Germinal center (tissue), 1 donor: ENCODE measurements at regions not wholly inside any gene's neighbourhood (a gene's known extent, or its start where the extent isn't known, plus 50 kb on each side); places are given as distances from the start of the nearest gene placed in this dataset.
"Not testable (repeated sequence)": the region's sequence is repeated elsewhere in the genome, so short reads cannot be mapped to it uniquely, and the experiment has no call there.

Experiments
- DNase-seq: peaks from one replicate; pipeline ENCODE4 v3.0.0; 2012; ENCODE audit warnings: mixed read lengths, low spot score

DNA sequence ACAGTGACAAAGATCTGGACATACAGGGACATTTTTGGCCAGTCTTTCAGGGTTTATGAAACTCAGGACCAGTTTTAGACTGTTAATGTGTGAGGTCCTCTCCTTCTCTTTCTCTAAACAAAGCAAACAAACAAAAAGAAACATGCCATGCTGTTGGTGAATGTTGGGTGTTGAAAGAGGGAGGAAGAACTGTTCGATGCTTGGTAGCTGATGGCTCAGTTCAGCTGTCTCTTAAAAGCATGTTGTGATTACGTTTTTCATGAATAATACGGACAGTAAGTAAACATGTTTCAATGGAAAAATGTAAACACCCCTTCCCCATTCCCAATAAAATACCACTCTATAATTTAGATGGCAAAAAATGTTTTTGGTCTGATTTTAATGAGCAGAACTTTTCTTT, 219.1 kb downstream of the SEC23IP start:
- no peak for DNase-seq

DNA sequence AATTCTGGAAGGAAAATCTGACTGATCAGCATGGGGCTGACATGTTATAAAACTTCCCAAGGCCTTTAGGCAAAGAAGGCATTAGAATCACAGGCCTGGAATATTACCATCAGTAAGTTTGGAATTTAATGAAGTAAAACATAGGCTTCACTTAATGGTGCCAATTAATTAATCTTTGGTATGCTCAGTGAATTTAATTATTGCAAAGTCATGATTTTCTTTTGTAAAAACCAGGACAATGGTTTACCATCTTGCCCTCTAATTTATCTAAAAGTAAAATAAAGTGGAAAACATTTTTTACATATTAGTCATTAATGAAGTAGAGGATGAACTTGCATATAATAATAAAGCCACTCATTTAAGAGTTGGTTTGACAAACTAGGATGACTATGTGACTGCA, 220.3 kb downstream of the SEC23IP start:
- no peak for DNase-seq

DNA sequence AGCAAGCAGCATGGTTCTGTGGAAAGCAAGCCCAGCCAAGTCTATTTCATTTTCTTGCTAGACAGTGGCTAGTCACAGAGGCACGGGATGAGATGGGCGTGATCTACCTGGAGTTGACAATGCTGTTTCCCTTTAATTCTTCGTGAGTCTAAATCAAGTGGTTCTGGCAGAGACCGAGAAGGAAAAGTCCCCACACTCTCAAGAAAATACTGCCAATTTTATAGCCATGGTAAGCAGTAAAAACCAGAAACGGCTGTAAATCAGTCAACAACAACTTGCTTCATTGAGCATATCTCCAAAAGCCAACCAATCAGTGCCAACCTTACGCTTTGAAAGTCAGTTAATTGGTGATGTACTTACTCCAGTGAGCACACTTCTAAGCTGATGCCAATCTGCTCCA, 223.4 kb downstream of the SEC23IP start:
- no peak for DNase-seq

- no peak for DNase-seq
Observed at GRCh38 chr10:120121768-120122167, 229.2 kb downstream of the SEC23IP start.

GRCh38 chr10:120131183-120131582, 238.7 kb downstream of the SEC23IP start:
- DNase-seq, result peak; percentile 14

- no peak for DNase-seq
Observed at GRCh38 chr10:120132811-120133210, 240.3 kb downstream of the SEC23IP start.

DNA sequence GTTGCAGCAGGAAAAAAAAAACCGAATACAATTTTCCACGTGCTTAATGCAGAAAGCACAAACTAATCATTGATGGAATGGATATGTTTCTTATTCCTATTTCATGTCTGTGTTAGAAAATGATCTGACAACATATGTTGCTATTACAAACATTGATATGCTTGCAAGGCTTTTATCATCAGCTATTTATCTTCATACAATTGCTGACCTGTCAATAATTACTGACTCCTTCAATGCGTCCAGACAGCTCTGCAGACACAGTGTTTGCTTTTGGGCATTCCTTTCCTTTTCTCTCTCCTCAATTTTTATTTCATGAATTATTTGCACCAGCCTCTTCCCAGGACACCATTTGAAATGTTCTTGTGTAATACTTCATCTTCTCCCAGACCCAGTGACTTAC, 246.2 kb downstream of the SEC23IP start:
- no peak for DNase-seq

GRCh38 chr10:120145107-120145506, 252.6 kb downstream of the SEC23IP start:
- DNase-seq, result no peak

- DNase-seq, result peak; percentile 16
Observed at GRCh38 chr10:120156614-120157274, 264.2 kb downstream of the SEC23IP start.

- DNase-seq, result peak; percentile 18
Observed at GRCh38 chr10:120161111-120161510, 268.6 kb downstream of the SEC23IP start.

DNA sequence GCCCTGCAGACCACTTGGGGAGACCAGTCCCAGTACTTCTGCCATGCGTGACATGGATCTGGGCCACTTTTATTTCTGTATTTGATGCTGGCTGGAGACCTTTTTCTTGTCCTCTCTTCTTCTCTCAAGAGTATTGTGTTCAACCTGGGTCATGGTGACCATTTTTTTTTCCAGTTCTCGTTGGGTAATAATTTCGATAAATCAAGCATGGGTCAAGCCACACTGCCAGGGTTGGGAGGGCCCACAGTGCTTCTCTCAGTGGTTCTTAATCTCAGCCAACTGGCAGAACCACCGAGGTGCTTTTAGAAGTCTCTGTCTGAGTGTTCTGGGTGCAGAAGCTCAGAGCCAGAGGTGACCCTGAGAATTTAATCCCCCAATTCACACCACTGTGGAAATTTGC, 269.9 kb downstream of the SEC23IP start:
- DNase-seq, result no peak

DNA sequence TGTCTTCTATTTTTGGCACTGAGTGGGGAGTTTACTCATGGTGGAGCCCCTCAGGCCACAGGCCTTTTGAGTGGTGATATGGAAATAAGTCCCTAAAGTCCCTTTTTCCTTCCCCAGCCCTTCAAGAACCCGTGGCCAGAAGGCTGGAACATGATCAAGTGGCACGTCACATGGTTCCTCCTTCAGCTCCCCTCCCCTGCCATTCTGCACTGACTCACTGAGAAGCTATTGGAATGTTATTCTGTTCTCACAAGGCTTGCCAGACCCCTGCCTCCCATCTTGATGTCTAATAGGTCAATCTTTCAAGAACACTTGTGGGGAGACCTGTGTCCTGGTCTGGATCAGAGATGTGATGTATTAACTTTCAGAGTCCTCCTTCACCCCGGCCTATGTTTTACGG, 279.8 kb downstream of the SEC23IP start:
- no peak for DNase-seq

DNA sequence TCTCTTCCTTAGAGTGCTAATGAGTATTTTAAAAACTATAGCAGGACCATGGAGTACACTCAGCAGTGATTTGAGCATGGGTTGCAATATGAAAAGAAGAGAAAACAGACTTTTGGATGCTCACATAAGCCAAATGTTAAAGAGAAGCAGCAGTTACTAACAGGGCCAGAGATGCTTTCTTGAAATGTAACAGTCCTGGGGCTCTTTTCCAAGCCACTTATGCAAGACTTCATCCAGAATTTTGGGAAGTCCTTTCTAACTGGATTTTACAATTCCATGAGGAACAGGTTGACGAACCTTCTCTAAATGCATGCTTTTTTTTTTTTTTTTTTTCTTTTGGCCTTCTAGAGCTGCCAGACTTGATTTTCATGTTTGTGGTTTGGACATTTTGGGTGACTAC, 282.0 kb downstream of the SEC23IP start:
- no peak for DNase-seq

DNA sequence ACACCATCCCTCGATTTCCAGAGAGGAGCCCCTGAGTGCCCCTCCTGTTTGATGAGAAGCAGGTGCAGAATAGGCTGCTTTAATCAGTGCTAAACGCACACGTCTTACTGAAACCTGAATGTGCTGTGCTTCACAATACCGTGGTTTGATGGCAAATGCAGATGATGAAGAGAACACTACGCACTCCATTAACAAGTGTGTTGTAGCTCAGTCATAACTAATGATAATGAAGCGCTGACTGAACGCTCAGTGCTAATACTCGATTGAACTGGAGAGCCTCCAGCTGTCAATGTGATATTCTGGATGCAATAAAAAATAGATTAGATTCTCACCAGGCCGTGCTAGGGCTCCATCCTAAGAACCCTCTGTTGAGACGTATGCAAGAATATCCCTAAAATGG, 279.7 kb upstream of the PLPP4 start:
- DNase-seq, result no peak

GRCh38 chr10:120180160-120180559, 276.9 kb upstream of the PLPP4 start:
- no peak for DNase-seq

DNA sequence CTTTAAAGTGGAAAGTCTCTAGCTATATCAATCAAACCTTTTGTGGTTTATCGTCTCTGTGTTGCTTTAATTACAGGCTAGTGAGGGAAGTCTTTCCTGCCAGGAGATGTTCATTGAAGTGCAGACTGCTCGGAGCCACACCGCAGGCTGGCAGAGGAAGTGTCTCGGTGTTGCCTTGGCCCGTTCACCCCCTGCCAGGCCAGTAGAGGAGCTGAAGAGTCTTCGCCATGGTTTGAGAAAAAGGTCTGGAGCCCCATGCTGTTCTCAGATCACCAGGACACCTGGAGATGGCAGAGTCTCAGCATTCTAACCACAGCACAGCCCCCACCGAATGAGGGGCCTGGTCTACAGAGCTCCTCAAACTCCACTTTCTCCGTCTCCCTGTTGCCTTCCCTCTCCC, 275.9 kb upstream of the PLPP4 start:
- DNase-seq, result no peak

DNA sequence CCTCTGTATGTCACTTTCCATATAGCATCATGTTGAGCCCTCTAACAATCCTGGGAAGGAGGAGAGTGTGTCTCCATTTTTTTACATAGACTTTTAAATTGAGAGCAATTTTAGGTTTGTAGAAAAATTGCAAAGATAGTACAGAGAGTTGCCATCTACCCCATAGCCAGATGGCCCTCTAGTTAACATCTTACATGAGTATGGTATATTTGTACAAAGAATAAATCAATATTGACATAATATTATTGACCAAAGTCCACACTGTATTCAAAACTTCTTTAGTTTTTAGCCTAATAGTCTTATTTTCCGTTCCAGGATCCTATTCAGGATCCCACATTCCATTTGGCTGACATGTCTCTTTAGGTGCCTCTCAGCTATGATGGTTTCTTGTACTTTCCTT, 274.6 kb upstream of the PLPP4 start:
- no peak for DNase-seq

GRCh38 chr10:120183546-120183945, 273.5 kb upstream of the PLPP4 start:
- DNase-seq, result no peak

- no peak for DNase-seq
Observed at GRCh38 chr10:120184547-120185337, 272.3 kb upstream of the PLPP4 start.

GRCh38 chr10:120186506-120186905, 270.5 kb upstream of the PLPP4 start:
- no peak for DNase-seq

DNA sequence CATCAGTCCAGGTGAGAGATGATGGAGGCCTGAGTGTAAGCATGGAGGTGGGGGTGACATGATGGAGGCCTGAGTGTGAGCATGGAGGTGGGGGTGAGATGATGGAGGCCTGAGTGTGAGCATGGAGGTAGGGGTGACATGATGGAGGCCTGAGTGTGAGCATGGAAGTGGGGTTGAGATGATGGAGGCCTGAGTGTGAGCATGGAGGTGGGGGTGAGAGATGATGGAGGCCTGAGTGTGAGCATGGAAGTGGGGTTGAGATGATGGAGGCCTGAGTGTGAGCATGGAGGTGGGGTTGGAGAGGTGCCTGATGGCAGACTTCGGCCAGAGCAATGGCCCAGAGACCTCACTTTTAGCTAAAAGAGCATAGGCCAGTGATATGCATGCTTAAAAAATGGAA, 269.9 kb upstream of the PLPP4 start:
- DNase-seq, result not testable (repeated sequence)

GRCh38 chr10:120188950-120189349, 268.1 kb upstream of the PLPP4 start:
- no peak for DNase-seq

DNA sequence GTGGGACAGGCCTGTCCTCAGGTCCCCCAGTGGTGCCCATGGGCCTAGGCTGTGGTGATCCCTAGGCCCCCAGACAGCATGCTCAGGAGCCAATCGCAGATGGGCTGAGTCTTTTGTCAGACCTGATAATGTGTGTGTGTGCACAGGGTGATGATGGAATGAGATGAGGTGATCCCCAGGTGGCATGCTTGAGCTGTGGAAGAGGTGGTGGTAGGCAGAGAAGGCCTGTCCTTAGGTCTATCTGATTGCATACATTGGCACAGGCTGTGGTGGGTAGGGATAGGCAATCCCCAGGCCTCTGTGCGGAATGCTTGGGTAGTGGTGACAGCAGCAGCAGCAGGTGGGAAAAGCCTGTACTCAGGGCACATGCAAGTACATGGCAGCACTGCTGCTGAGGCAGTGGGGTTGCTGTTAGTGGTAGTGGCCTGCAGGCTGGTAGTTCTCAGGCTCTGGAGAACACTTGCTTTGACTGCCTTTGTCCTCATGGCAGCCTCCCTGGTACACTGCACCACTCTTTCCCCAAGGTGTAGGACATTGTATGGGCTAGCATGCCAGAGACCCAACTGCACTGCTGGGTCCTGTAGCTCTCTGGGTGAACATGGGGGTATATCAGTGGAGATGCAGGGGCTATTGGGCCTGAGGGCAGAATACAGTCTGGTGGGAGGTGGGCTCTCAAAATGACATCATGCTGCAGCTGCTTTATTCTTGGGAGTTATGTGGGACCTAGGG, 260.9 kb upstream of the PLPP4 start:
- DNase-seq, result no peak
